ENCODE measurements at regions not wholly inside any gene's neighbourhood (a gene's known extent, or its start where the extent isn't known, plus 50 kb on each side); places are given as distances from the start of the nearest gene placed in this dataset.

DNA sequence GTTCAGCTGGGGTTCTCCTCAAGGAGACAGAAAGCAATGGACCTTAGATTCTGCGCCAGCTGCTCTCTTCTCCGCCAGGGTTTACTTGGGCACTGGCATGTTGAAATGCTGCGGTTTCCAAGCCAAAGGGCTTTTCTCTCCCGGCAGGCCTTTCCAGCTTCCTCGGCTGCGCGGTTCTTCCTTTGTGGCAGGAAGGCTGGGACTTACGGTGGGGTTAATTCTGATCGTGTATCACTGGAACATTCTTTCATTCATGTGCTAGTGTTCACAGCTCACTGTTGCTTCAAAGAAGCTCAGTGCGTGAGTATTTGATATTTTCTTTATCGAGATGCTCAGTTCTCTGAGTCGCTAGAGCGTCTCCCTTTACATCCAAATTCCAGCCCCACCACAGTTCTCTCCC, 723.2 kb downstream of the UQCRFS1 start:
- Mint-ChIP-seq H3K27me3 (no peaks in the 10 kb centered on the region), H3K36me3 (no peaks in the 10 kb centered on the region), H3K9me3 (peaks cover 3% of the 10 kb centered on the region), H3K4me3 (no peak overlapping the region), H3K4me1 (peaks cover 2% of the 10 kb centered on the region), H3K27ac (no peak overlapping the region)
- CTCF ChIA-PET: no interaction called here
- DNase-seq: no peak

DNA sequence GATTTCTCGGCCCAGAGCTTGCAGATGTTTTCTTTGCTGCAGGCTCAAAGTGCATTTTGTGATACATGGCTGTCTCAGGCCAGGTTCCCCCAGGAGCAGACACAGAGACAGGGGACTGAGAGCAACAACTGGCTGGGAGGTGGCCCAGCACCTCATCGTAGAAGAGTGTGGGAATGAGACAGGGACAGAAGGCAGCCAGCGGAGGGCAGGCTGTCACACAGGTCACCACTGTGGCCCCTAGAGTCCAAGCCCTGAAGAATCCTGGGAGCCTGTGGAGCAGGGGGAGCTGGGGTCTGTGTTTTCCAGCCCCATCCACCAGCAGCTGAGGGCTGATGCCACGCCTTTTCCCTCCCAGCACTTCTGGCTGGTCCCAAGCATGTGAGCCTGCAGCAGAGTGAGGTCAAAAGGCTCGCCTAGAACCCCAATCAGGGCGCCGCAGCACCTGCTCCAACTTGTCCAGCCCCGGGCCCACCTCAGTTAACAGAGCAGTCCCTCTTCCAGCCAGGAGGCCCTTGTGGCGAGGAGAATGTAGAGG, 723.8 kb downstream of the UQCRFS1 start:
- CTCF ChIA-PET: no interaction called here
- no peak overlapping the region for H3K27ac Mint-ChIP-seq
- H3K36me3 Mint-ChIP-seq: no peaks in the 10 kb centered on the region
- H3K4me3 Mint-ChIP-seq: no peak overlapping the region
- DNase-seq: no peak
- H3K27me3 Mint-ChIP-seq: no peaks in the 10 kb centered on the region
- H3K9me3 Mint-ChIP-seq: peaks cover 3% of the 10 kb centered on the region
- H3K4me1 Mint-ChIP-seq: peaks cover 2% of the 10 kb centered on the region

DNA sequence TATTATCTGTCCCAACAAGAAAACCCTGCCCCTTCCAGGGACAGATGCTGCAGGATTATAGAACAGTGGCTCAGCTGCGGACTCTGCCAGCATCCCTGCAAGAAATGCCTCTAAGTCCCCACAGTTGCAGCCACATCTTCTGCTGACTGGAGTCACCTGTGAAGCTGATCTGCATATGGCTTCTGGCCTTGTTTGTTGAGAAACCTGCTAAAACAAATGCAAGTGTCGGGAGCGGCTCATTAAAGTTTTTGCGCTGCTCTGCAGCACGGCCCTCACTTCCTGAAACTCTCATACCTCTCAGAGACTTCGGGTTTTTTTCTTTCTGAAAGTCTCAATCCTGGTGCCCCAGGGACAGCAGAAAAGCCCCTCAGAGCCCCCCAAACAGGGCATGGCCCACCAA, 725.0 kb downstream of the UQCRFS1 start:
- Mint-ChIP-seq H3K9me3 (no peaks in the 10 kb centered on the region), H3K27ac (no peak overlapping the region)
- CTCF ChIA-PET: no interaction called here

DNA sequence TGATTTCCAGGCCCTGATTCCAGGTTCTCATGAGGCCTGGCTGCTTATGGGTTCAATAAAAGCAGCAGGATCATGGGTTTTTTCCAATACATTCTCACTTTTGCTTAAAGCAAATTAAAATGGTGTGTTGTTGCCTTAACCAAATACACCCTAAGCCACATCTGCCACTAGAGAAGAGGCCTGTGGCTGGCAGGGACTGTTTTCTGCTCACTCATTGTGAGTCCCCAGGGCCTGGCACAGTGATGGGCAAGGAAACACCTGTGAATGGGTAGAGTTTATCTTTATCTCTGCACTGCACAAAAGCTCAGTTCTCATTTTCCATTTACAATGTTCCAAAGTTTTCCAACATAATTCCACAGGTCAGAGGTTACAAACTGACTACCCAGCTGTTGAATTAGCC, 726.0 kb downstream of the UQCRFS1 start:
- Mint-ChIP-seq H3K27me3 (no peaks in the 10 kb centered on the region), H3K27ac (no peak overlapping the region), H3K36me3 (no peaks in the 10 kb centered on the region), H3K9me3 (no peaks in the 10 kb centered on the region), H3K4me3 (no peak overlapping the region), H3K4me1 (peaks cover 2% of the 10 kb centered on the region)
- DNase-seq: no peak
- CTCF ChIA-PET: no interaction called here

More for the DNA sequence above, 725.0 kb downstream of the UQCRFS1 start:
- Mint-ChIP-seq H3K4me3 (no peak overlapping the region), H3K36me3 (no peaks in the 10 kb centered on the region), H3K27me3 (no peaks in the 10 kb centered on the region), H3K4me1 (peaks cover 2% of the 10 kb centered on the region)
- no peak for DNase-seq

DNA sequence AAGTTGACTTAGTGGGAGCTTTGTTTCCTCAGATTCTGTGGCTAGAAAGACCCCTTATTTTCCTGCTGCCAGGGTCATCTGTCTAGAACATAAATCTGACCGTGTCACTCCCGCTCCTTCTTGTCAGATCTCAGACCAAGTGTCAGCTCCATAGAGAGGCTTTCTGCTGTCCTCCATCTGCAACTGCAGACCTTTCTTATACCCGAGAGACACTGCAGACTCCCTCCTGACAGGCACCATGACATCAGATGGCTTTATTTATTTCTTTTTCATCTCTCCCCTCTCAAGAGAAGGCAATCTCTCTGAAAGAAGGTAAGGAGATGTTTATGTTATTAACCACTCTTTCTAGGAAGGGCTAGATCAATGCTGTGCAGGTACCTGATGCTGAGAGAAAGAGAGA, 726.5 kb downstream of the UQCRFS1 start:
- Mint-ChIP-seq H3K4me3 (no peak overlapping the region), H3K27me3 (no peaks in the 10 kb centered on the region), H3K4me1 (peaks cover 2% of the 10 kb centered on the region), H3K9me3 (no peaks in the 10 kb centered on the region), H3K36me3 (no peaks in the 10 kb centered on the region), H3K27ac (no peak overlapping the region)
- DNase-seq: no peak
- CTCF ChIA-PET: no interaction called here

DNA sequence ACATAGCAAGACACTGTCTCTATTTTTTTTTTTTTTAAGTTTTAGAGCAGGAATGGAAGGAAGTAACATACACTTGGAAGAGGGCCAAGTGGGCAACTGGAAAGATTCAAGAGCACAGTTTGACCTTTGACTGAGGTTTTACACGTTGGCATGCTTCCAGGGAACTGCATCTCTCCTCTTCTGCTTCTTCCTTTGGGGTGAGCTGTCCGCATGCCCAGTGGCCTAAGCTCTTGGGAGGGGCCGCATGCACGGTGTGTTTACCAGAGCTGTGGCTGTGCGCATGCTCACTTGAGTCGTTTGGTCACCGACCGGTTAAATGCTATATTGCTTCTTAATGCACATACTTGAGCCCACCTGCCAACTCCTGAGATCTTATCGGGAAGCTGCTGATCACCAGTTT, 727.7 kb downstream of the UQCRFS1 start:
- H3K4me1 Mint-ChIP-seq: peaks cover 5% of the 10 kb centered on the region
- no peak for DNase-seq
- no peak overlapping the region for H3K27ac Mint-ChIP-seq
- H3K27me3 Mint-ChIP-seq: no peaks in the 10 kb centered on the region
- no peak overlapping the region for H3K4me3 Mint-ChIP-seq
- CTCF ChIA-PET: no interaction called here
- H3K36me3 Mint-ChIP-seq: no peaks in the 10 kb centered on the region
- no peaks in the 10 kb centered on the region for H3K9me3 Mint-ChIP-seq

DNA sequence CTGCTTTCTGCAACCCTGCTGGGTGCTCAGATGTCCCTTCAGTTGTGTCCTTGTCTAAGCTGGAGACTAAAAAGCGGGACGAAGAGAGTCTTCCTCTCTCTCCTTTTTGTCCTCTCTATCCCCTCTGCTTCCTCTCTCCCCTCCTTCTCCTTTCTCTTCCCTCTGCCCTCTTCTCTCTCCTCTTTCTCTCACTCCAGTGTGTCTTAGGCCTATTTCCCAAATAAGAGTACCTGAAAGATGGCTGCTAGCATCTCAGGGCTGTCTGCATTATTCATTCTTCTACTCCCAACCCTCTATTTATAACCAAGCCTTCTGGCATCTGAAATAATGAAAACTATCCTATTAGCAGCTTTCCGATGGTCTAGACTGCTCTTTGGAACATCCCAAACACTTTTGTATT, 729.8 kb downstream of the UQCRFS1 start:
- Mint-ChIP-seq H3K27ac (no peak overlapping the region), H3K27me3 (no peaks in the 10 kb centered on the region), H3K9me3 (no peaks in the 10 kb centered on the region), H3K4me3 (no peak overlapping the region), H3K4me1 (peaks cover 4% of the 10 kb centered on the region), H3K36me3 (no peaks in the 10 kb centered on the region)
- CTCF ChIA-PET: no interaction called here
- DNase-seq: no peak

DNA sequence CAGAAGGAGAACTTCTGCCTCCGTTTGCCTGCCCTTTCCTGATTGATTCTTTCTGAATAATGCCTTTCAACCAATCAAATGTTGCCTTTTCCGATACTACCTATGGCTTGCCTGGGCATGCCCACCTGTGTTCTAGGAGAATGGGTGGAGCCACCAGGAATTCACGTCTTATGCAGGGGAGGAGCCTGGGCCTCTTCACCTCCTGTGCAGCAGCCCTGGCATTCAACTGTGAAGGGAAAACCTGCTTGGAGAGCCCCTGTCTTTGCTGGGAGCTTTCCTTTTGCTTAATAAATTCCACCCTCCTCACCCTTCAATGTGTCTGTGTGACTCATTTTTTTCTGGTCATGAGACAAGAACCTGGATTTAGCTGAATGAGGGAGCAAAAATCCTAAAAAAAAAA, 730.7 kb downstream of the UQCRFS1 start:
- no peak overlapping the region for H3K4me3 Mint-ChIP-seq
- CTCF ChIA-PET: no interaction called here
- H3K4me1 Mint-ChIP-seq: peaks cover 4% of the 10 kb centered on the region
- DNase-seq: no peak
- no peaks in the 10 kb centered on the region for H3K27me3 Mint-ChIP-seq
- no peaks in the 10 kb centered on the region for H3K36me3 Mint-ChIP-seq
- H3K9me3 Mint-ChIP-seq: peaks cover 5% of the 10 kb centered on the region
- no peak overlapping the region for H3K27ac Mint-ChIP-seq

DNA sequence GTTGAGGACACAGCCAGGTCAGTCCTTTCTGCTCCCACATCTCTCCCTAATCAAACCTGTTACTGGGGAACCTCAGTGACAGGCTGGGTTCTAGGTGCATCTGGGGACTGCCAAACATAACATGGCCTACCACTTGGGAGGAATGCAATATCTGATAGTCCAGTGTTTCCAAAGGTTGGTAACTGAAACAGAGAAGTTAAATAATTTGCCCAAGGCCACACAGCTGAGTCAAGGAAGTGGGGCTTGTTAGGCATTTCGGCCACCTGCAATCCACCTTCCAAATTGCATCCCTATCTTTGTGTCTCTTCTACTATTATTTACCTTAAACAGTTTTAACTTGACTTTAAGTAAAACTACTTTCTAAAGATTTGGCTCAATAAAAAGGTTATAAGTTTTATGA, 731.3 kb downstream of the UQCRFS1 start:
- no peak overlapping the region for H3K27ac Mint-ChIP-seq
- CTCF ChIA-PET: no interaction called here
- no peaks in the 10 kb centered on the region for H3K36me3 Mint-ChIP-seq
- H3K9me3 Mint-ChIP-seq: peaks cover 5% of the 10 kb centered on the region
- no peak for DNase-seq
- no peaks in the 10 kb centered on the region for H3K27me3 Mint-ChIP-seq
- H3K4me1 Mint-ChIP-seq: peaks cover 4% of the 10 kb centered on the region
- H3K4me3 Mint-ChIP-seq: no peak overlapping the region

DNA sequence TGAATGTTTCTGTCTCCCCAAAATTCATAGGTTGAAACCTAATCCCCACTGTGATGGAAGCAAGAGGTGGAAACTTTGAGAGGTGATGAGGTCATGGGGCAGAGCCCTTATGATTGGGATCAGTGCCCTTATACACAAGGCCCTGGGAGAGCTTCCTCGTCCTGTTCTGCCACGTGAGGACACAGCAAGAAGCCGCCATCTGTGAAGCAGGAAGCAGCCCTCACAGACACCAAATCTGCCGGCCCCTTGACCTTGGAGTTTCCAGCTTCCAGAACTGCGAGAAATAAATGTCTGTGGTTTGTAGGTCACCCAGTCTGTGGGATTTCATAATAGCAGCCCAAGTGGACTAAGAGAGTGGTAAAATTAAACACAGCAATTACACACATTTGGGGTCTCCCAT, 737.4 kb downstream of the UQCRFS1 start:
- H3K4me3 Mint-ChIP-seq: no peak overlapping the region
- no peak for DNase-seq
- H3K27me3 Mint-ChIP-seq: no peaks in the 10 kb centered on the region
- no peaks in the 10 kb centered on the region for H3K36me3 Mint-ChIP-seq
- no peak overlapping the region for H3K27ac Mint-ChIP-seq
- CTCF ChIA-PET: no interaction called here
- peaks cover 5% of the 10 kb centered on the region for H3K9me3 Mint-ChIP-seq
- no peaks in the 10 kb centered on the region for H3K4me1 Mint-ChIP-seq

DNA sequence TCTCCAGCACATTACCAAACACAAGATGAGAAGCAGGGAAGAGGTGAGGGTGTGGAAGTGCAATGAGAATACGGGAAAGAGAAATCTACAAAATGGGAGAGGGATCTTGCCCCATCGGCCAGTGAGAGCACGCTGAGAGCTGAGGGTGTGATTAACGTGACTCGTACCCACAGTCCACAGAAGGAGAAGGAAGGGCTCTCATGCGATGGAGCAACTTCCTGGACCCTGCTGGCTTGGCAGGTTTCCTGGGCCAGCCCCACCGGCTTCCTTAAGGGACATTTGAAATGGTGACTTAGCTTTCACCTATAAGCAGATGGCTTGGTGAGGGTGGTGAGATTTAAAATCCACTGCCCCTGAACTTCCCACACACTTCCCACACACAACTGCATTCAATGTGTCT, 740.1 kb downstream of the UQCRFS1 start:
- H3K9me3 Mint-ChIP-seq: peaks cover 2% of the 10 kb centered on the region
- H3K27me3 Mint-ChIP-seq: peaks cover 7% of the 10 kb centered on the region
- peaks cover 11% of the 10 kb centered on the region for H3K4me1 Mint-ChIP-seq
- CTCF ChIA-PET: interaction anchor here (1.7 kb wide), 1 partner anchor 406 kb away, joined by 3 read pairs; no protein-coding TSS in a partner anchor
- DNase-seq: no peak
- H3K4me3 Mint-ChIP-seq: no peak overlapping the region
- H3K27ac Mint-ChIP-seq: no peak overlapping the region
- no peaks in the 10 kb centered on the region for H3K36me3 Mint-ChIP-seq

DNA sequence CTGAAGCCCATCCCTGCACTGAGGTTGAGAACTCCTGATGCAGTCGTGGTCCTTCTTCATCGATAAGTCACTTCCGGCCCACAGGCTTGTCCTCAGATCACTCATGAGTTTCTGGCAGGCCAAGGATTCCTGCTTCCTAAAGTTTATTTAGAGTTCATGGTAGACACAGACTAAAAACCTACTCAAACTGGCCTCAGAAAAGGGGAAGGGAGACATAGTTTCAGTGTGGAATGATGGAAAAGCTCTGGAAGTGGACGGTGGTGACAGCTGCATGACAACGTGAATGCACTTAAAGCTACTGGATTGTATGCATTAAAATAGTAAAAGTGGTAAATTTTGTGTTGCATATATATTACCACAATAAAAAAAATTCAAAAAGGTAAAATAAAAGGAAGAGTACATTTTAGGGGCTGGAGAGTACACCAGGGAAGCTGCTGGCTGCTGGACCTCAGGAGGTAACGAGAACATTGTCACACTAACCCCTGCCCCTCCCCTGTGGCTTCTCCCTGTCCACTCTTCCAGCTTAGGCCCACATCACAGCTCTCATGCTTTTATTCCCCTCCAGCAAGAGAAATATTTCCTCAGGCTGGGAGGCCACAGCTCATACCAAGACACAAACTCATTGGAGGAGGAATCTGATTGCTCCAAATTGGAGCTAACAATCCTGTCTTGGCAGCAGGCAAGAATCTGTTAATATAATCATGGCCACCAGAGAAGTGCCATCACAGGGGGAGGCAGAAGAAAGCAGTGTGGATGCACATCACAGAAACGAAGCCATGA, 741.0 kb downstream of the UQCRFS1 start:
- Mint-ChIP-seq H3K36me3 (no peaks in the 10 kb centered on the region), H3K4me3 (no peak overlapping the region), H3K9me3 (no peaks in the 10 kb centered on the region), H3K27me3 (peaks cover 7% of the 10 kb centered on the region), H3K27ac (no peak overlapping the region), H3K4me1 (peaks cover 11% of the 10 kb centered on the region)
- DNase-seq: no peak
- CTCF ChIA-PET: interaction anchor here (0.9 to 1.7 kb wide), 2 partner anchors 70 to 407 kb away, joined by 3 read pairs; no protein-coding TSS in a partner anchor

DNA sequence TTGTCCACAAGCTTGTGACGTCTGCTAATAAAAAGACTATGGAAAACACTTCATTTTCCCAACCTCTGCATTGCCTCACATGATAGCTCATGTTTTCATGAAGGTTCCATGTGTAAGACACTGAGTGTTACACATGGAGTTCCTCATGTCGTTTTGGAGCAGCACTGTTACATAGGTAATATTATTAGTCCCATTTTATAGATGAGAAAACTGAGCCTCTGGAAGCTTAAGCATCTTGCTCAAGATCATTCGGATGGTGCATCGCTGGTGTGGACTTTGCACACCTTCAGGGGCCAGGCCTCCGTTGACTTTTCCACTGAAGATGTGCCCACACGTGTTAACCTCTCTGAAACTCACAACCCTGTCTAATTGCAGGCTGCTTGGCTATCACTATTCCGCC, 743.4 kb downstream of the UQCRFS1 start:
- no peak for DNase-seq
- H3K9me3 Mint-ChIP-seq: no peaks in the 10 kb centered on the region
- no peak overlapping the region for H3K27ac Mint-ChIP-seq
- peaks cover 10% of the 10 kb centered on the region for H3K27me3 Mint-ChIP-seq
- no peak overlapping the region for H3K4me3 Mint-ChIP-seq
- CTCF ChIA-PET: interaction anchor here (1.0 to 2.5 kb wide), 4 partner anchors 164 to 410 kb away, joined by 3 to 25 read pairs (median 6); no protein-coding TSS in a partner anchor
- no peaks in the 10 kb centered on the region for H3K36me3 Mint-ChIP-seq
- peaks cover 11% of the 10 kb centered on the region for H3K4me1 Mint-ChIP-seq

DNA sequence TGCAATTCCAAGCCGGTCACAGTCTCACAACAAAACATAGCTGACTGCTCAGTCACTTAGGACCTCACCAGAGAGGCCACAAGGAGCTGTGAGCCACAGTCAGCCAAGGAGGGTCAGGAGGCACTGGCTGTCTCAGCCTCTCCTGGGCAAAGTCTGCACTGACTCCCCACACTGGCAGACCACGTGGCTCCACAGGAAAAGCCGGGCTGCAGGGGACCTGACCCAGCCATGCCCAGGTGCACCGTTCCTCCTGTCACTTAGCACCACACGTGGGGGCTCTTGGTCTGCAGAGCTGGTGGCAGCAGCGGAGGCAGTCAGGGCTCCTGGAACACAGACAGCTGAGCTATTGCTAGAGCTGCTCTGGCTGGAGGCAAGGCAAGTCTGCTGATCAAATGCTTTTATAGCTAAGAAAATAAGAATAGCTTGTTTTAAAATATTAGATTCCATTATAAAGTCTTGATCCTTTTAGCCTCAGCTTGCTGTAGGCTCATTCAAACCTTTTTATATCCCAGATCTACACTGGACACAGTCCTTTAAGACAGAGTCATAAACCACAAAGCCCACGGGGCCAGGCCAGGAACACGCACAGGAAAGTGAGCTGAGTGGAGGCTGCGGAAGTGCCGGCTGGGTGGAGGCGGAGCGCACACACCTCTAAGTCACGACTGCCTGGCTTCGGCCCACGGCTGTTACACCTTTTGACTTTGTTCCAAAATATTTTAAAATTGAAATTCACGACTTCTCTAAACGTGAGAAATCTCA, 744.1 kb downstream of the UQCRFS1 start:
- CTCF ChIA-PET: interaction anchor here (0.6 to 2.5 kb wide), 5 partner anchors 165 to 410 kb away, joined by 3 to 25 read pairs (median 4); no protein-coding TSS in a partner anchor
- DNase-seq: peak; percentile 30
- Mint-ChIP-seq H3K36me3 (no peaks in the 10 kb centered on the region), H3K27ac (peak overlapping the region; percentile 55), H3K27me3 (peaks cover 10% of the 10 kb centered on the region), H3K9me3 (no peaks in the 10 kb centered on the region), H3K4me3 (no peak overlapping the region), H3K4me1 (peaks cover 11% of the 10 kb centered on the region)
